HepG2 (cell line): ENCODE measurements at regions not wholly inside any gene's neighbourhood (a gene's known extent, or its start where the extent isn't known, plus 50 kb on each side); places are given as distances from the start of the nearest gene placed in this dataset.

Experiments
- E2F5 ChIP-seq: sonication (generic); formaldehyde crosslinking; conservative IDR thresholded peaks from 2 replicates; pipeline ENCODE4 v1.4.0; 2020; ENCODE audit warnings: missing genetic modification reagents
- PHF5A ChIP-seq: IDR thresholded peaks from one replicate; pipeline ENCODE4 v1.6.1; 2018; ENCODE audit warnings: low read depth, missing genetic modification reagents; ENCODE audit not compliant: unreplicated experiment
- SP4 ChIP-seq: sonication (generic); formaldehyde crosslinking; IDR thresholded peaks from 2 replicates; pipeline ENCODE4 v1.8.1; 2023; ENCODE audit warnings: mild to moderate bottlenecking, missing genetic modification reagents
- TP53 ChIP-seq: sonication (generic); formaldehyde crosslinking; conservative IDR thresholded peaks from 2 replicates; pipeline ENCODE4 v1.4.0; 2020; ENCODE audit warnings: missing genetic modification reagents
- ZNF124 ChIP-seq: sonication (generic); formaldehyde crosslinking; IDR thresholded peaks from 2 replicates; pipeline ENCODE4 v1.4.0; 2020; ENCODE audit warnings: missing genetic modification reagents
- ZNF615 ChIP-seq: sonication (generic); formaldehyde crosslinking; IDR thresholded peaks from 2 replicates; pipeline ENCODE4 v1.5.0; 2020; ENCODE audit warnings: mild to moderate bottlenecking, missing genetic modification reagents, borderline replicate concordance
- ZSCAN25 ChIP-seq: sonication (generic); formaldehyde crosslinking; IDR thresholded peaks from 2 replicates; pipeline ENCODE4 v1.8.0; 2022; ENCODE audit warnings: mild to moderate bottlenecking, missing genetic modification reagents
- TF ChIP-seq, protein P1 (sequence below): sonication (generic); formaldehyde crosslinking; IDR thresholded peaks from 2 replicates; pipeline ENCODE4 v1.5.0; 2020; ENCODE audit warnings: missing genetic modification reagents
- TF ChIP-seq, protein P2 (sequence below): sonication (generic); formaldehyde crosslinking; IDR thresholded peaks from 2 replicates; pipeline ENCODE4 v1.4.0; 2020; ENCODE audit warnings: low read depth, missing genetic modification reagents
- TF ChIP-seq, protein P3 (sequence below): sonication (generic); formaldehyde crosslinking; IDR thresholded peaks from 2 replicates; pipeline ENCODE4 v1.4.0; 2020; ENCODE audit warnings: missing genetic modification reagents, borderline replicate concordance
- TF ChIP-seq, protein P4 (sequence below): sonication (generic); formaldehyde crosslinking; IDR thresholded peaks from 2 replicates; pipeline ENCODE4 v1.8.0; 2022; ENCODE audit warnings: missing genetic modification reagents, mild to moderate bottlenecking, moderate library complexity, borderline replicate concordance
- TF ChIP-seq, protein P5 (sequence below): IDR thresholded peaks from 2 replicates; pipeline ENCODE4 v1.6.1; 2016; ENCODE audit warnings: missing biosample characterization, missing genetic modification reagents, low read depth

DNA sequence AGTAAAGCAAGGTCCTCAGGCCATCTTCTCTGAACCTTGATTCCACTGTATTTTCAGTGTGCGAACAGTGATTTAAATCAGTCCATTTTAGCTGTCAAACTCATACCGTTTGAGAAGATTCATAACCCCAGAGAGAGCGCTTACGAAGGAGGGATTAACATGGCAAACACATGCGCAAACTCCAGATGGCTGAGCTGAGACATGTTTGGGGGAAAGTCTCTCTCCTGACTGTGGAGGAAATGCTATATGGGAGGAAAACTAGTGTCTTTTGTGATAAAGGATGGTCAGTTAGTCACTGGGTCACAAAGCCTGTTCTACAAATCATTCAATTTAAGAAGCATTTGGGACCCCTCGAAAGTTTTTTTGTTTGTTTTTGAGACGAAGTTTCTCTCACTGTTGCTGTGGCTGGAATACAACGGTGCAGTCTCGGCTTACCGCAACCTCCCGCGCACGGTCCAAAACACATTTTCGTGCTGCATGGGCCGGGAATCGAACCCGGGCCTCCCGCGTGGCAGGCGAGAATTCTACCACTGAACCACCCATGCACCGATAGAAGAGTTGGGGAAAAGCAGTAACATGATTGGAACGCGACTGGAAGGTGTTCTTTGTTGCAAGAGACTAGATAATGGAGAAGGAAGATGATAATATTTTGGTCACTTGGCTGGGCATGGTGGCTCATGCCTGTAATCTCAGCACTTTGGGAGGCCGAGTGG, 58.4 kb upstream of the CXADR start (continued):
- TF ChIP-seq, protein P1, sequence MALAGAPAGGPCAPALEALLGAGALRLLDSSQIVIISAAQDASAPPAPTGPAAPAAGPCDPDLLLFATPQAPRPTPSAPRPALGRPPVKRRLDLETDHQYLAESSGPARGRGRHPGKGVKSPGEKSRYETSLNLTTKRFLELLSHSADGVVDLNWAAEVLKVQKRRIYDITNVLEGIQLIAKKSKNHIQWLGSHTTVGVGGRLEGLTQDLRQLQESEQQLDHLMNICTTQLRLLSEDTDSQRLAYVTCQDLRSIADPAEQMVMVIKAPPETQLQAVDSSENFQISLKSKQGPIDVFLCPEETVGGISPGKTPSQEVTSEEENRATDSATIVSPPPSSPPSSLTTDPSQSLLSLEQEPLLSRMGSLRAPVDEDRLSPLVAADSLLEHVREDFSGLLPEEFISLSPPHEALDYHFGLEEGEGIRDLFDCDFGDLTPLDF = peak; percentile 49
- TF ChIP-seq, protein P2, sequence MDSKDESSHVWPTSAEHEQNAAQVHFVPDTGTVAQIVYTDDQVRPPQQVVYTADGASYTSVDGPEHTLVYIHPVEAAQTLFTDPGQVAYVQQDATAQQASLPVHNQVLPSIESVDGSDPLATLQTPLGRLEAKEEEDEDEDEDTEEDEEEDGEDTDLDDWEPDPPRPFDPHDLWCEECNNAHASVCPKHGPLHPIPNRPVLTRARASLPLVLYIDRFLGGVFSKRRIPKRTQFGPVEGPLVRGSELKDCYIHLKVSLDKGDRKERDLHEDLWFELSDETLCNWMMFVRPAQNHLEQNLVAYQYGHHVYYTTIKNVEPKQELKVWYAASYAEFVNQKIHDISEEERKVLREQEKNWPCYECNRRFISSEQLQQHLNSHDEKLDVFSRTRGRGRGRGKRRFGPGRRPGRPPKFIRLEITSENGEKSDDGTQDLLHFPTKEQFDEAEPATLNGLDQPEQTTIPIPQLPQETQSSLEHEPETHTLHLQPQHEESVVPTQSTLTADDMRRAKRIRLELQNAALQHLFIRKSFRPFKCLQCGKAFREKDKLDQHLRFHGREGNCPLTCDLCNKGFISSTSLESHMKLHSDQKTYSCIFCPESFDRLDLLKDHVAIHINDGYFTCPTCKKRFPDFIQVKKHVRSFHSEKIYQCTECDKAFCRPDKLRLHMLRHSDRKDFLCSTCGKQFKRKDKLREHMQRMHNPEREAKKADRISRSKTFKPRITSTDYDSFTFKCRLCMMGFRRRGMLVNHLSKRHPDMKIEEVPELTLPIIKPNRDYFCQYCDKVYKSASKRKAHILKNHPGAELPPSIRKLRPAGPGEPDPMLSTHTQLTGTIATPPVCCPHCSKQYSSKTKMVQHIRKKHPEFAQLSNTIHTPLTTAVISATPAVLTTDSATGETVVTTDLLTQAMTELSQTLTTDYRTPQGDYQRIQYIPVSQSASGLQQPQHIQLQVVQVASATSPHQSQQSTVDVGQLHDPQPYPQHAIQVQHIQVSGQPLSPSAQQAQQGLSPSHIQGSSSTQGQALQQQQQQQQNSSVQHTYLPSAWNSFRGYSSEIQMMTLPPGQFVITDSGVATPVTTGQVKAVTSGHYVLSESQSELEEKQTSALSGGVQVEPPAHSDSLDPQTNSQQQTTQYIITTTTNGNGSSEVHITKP (CRISPR knock-in tag) = 0 out of 2 replicates have a peak, but pooled peaks have one; percentile 15
- peak; percentile 24 for TF ChIP-seq PHF5A (CRISPR knock-in tag)
- TF ChIP-seq ZSCAN25 (CRISPR knock-in tag) = no peak
- TF ChIP-seq TP53 (CRISPR knock-in tag) = peak; percentile 92
- TF ChIP-seq ZNF615 = 0 out of 2 replicates have a peak, but pooled peaks have one; percentile 9
- peak; percentile 59; the same call in 1 of the 2 replicates for TF ChIP-seq SP4 (CRISPR knock-in tag)
- TF ChIP-seq, protein P3, sequence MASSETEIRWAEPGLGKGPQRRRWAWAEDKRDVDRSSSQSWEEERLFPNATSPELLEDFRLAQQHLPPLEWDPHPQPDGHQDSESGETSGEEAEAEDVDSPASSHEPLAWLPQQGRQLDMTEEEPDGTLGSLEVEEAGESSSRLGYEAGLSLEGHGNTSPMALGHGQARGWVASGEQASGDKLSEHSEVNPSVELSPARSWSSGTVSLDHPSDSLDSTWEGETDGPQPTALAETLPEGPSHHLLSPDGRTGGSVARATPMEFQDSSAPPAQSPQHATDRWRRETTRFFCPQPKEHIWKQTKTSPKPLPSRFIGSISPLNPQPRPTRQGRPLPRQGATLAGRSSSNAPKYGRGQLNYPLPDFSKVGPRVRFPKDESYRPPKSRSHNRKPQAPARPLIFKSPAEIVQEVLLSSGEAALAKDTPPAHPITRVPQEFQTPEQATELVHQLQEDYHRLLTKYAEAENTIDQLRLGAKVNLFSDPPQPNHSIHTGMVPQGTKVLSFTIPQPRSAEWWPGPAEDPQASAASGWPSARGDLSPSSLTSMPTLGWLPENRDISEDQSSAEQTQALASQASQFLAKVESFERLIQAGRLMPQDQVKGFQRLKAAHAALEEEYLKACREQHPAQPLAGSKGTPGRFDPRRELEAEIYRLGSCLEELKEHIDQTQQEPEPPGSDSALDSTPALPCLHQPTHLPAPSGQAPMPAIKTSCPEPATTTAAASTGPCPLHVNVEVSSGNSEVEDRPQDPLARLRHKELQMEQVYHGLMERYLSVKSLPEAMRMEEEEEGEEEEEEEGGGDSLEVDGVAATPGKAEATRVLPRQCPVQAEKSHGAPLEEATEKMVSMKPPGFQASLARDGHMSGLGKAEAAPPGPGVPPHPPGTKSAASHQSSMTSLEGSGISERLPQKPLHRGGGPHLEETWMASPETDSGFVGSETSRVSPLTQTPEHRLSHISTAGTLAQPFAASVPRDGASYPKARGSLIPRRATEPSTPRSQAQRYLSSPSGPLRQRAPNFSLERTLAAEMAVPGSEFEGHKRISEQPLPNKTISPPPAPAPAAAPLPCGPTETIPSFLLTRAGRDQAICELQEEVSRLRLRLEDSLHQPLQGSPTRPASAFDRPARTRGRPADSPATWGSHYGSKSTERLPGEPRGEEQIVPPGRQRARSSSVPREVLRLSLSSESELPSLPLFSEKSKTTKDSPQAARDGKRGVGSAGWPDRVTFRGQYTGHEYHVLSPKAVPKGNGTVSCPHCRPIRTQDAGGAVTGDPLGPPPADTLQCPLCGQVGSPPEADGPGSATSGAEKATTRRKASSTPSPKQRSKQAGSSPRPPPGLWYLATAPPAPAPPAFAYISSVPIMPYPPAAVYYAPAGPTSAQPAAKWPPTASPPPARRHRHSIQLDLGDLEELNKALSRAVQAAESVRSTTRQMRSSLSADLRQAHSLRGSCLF (CRISPR knock-in tag) = no peak
- TF ChIP-seq, protein P4, sequence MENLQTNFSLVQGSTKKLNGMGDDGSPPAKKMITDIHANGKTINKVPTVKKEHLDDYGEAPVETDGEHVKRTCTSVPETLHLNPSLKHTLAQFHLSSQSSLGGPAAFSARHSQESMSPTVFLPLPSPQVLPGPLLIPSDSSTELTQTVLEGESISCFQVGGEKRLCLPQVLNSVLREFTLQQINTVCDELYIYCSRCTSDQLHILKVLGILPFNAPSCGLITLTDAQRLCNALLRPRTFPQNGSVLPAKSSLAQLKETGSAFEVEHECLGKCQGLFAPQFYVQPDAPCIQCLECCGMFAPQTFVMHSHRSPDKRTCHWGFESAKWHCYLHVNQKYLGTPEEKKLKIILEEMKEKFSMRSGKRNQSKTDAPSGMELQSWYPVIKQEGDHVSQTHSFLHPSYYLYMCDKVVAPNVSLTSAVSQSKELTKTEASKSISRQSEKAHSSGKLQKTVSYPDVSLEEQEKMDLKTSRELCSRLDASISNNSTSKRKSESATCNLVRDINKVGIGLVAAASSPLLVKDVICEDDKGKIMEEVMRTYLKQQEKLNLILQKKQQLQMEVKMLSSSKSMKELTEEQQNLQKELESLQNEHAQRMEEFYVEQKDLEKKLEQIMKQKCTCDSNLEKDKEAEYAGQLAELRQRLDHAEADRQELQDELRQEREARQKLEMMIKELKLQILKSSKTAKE (CRISPR knock-in tag) = 0 out of 2 replicates have a peak, but pooled peaks have one; percentile 36
- TF ChIP-seq E2F5 (CRISPR knock-in tag) = no peak
- TF ChIP-seq, protein P5, sequence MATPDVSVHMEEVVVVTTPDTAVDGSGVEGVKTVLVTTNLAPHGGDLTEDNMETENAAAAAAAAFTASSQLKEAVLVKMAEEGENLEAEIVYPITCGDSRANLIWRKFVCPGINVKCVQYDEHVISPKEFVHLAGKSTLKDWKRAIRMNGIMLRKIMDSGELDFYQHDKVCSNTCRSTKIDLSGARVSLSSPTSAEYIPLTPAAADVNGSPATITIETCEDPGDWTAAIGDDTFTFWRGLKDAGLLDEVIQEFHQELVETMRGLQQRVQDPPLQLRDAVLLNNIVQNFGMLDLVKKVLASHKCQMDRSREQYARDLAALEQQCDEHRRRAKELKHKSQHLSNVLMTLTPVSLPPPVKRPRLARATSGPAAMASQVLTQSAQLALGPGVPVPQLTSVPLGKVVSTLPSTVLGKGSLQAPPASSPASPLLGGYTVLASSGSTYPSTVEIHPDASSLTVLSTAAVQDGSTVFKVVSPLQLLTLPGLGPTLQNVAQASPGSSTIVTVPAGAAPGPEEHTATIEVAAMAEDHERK (CRISPR knock-in tag) = no peak
- TF ChIP-seq ZNF124 (CRISPR knock-in tag) = peak; percentile 49; the same call in 1 of the 2 replicates
